GM18502 (cell line): ENCODE measurements at regions not wholly inside any gene's neighbourhood (a gene's known extent, or its start where the extent isn't known, plus 50 kb on each side); places are given as distances from the start of the nearest gene placed in this dataset.

ENCODE experiments used
- ATAC-seq: cut with Tn5 transposase; IDR thresholded peaks from one replicate; pipeline ENCODE4 v1.9.1; 2021; ENCODE audit warnings: mild to moderate bottlenecking; ENCODE audit not compliant: unreplicated experiment, poor library complexity

- no peak for ATAC-seq
Measured at GRCh38 chr15:69727121-69727924, 274.7 kb downstream of the RPLP1 start.

GRCh38 chr15:69729167-69729748 lies 276.6 kb downstream of the RPLP1 start:
- no peak for ATAC-seq

GRCh38 chr15:69730281-69731080 lies 277.9 kb downstream of the RPLP1 start:
- no peak for ATAC-seq

GRCh38 chr15:69731081-69731330 lies 278.4 kb downstream of the RPLP1 start:
- ATAC-seq: no peak

GRCh38 chr15:69731581-69731980 lies 279.0 kb downstream of the RPLP1 start:
- no peak for ATAC-seq

- ATAC-seq: no peak
Measured at GRCh38 chr15:69732133-69732532, 279.5 kb downstream of the RPLP1 start.

GRCh38 chr15:69734699-69735098 lies 282.1 kb downstream of the RPLP1 start:
- no peak for ATAC-seq

GRCh38 chr15:69735121-69735520 lies 282.5 kb downstream of the RPLP1 start:
- no peak for ATAC-seq

GRCh38 chr15:69736161-69736560 lies 283.5 kb downstream of the RPLP1 start:
- ATAC-seq: no peak

GRCh38 chr15:69737916-69738315 lies 285.3 kb downstream of the RPLP1 start:
- ATAC-seq: no peak

- ATAC-seq: no peak
Measured at GRCh38 chr15:69740684-69741083, 288.1 kb downstream of the RPLP1 start.

GRCh38 chr15:69742361-69742760 lies 289.7 kb downstream of the RPLP1 start:
- ATAC-seq: no peak

GRCh38 chr15:69743091-69743490 lies 290.5 kb downstream of the RPLP1 start:
- no peak for ATAC-seq

- ATAC-seq: no peak
Measured at GRCh38 chr15:69744391-69745162, 292.0 kb downstream of the RPLP1 start.

- ATAC-seq: no peak
Measured at GRCh38 chr15:69747193-69747592, 294.6 kb downstream of the RPLP1 start.

GRCh38 chr15:69748131-69748530 lies 295.5 kb downstream of the RPLP1 start:
- no peak for ATAC-seq

GRCh38 chr15:69748576-69749185 lies 296.1 kb downstream of the RPLP1 start:
- no peak for ATAC-seq

GRCh38 chr15:69749274-69749673 lies 296.7 kb downstream of the RPLP1 start:
- ATAC-seq: no peak

- no peak for ATAC-seq
Measured at GRCh38 chr15:69749797-69750196, 297.2 kb downstream of the RPLP1 start.

GRCh38 chr15:69750253-69750652 lies 297.6 kb downstream of the RPLP1 start:
- ATAC-seq: no peak
